Uterus (tissue), 3 donors: ENCODE measurements at regions not wholly inside any gene's neighbourhood (a gene's known extent, or its start where the extent isn't known, plus 50 kb on each side); places are given as distances from the start of the nearest gene placed in this dataset.

Source experiments
- DNase-seq, 2 donors: peaks; one replicate each; pipeline ENCODE4 v3.0.0-alpha.2; 2019 to 2020
- H3K27ac ChIP-seq, 2 donors: fragments of 200-600 bp; sonication (generic); 1 replicate in 1 of 2; 2 replicates in 1 of 2; pipeline ENCODE4 v1.5.1; 2016 to 2018
- H3K27me3 ChIP-seq, 2 donors: fragments of 200-600 bp; sonication (generic); one replicate each; pipeline ENCODE4 v1.5.1; 2018 to 2019; ENCODE audit warnings: control low read depth in 1 of 2
- H3K36me3 ChIP-seq, 2 donors: fragments of 200-600 bp; sonication (generic); one replicate each; pipeline ENCODE4 v1.5.1; 2019; ENCODE audit warnings: control low read depth in 1 of 2
- H3K4me1 ChIP-seq, 2 donors: fragments of 200-600 bp; sonication (generic); one replicate each; pipeline ENCODE4 v1.5.1; 2018 to 2019; ENCODE audit warnings: control low read depth in 1 of 2
- H3K4me3 ChIP-seq, 2 donors: fragments of 200-600 bp; sonication (generic); 1 replicate in 1 of 2; 2 replicates in 1 of 2; pipeline ENCODE4 v1.5.1; 2018 to 2019; ENCODE audit warnings: mild to moderate bottlenecking in 1 of 2
- H3K9me3 ChIP-seq, 2 donors: fragments of 200-600 bp; sonication (generic); one replicate each; pipeline ENCODE4 v1.5.1; 2019; ENCODE audit warnings: control low read depth in 1 of 2
- CTCF ChIP-seq, 4 experiments: fragments of 200-600 bp in 2 of 4; fragments of 450-650 bp in 2 of 4; sonication (generic) in 2 of 4; IDR thresholded peaks; one replicate each; pipeline ENCODE4 v1.5.1; 2016 to 2019; ENCODE audit warnings: antibody characterized with exemption in 4 of 4, mild to moderate bottlenecking in 2 of 4, moderate library complexity in 1 of 4
- POLR2A ChIP-seq, 2 donors: fragments of 450-650 bp; IDR thresholded peaks; one replicate each; pipeline ENCODE4 v1.6.1; 2016; ENCODE audit warnings: antibody characterized with exemption in 2 of 2, mild to moderate bottlenecking in 1 of 2, moderate library complexity in 1 of 2
- intact Hi-C: fragments of 100-400 bp; cut with DNase I; formaldehyde crosslinking; loops from one replicate; pipeline ENCODE4 v1.15.1; 2023; ENCODE audit warnings: low total_unique reads
- donor health status: DM: yes; HTN: yes; CAD: no.

GRCh38 chr3:164113371-164114332, 964.6 kb downstream of the SI start:
- no peak for DNase-seq
- H3K27me3 ChIP-seq: no peaks in the 10 kb centered on the region
- H3K4me3 ChIP-seq: no peak overlapping the region
- no peaks in the 10 kb centered on the region for H3K9me3 ChIP-seq
- H3K36me3 ChIP-seq: no peaks in the 10 kb centered on the region
- intact Hi-C loops: no loop called here
- TF ChIP-seq POLR2A (IDR thresholded peaks at IDR 0.05): no peak
- no peak for TF ChIP-seq CTCF (IDR thresholded peaks at IDR 0.05)
- no peak overlapping the region for H3K27ac ChIP-seq
- no peaks in the 10 kb centered on the region for H3K4me1 ChIP-seq

DNA sequence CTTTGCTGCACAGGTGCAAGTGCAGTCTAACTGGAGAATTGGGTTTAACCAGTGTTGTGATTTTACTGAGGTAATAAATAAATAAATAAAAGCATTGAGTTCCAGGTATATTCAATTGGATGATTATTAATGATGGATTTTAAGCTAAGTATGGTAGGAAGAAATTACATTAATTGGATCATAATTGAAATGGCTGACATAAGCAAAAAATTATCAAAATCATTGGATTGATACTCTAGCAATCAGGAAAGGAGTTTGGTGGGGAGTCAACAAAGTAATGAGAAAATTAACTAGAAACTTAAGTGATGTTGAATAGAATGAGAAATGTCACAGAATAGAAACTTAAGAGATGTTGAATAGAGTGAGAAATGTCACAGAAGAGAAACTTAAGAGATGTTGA, 981.9 kb downstream of the SI start:
- TF ChIP-seq POLR2A (IDR thresholded peaks at IDR 0.05) (no peak), CTCF (IDR thresholded peaks at IDR 0.05) (no peak)
- H3K4me3 ChIP-seq: no peak overlapping the region
- H3K27me3 ChIP-seq: no peaks in the 10 kb centered on the region
- no peaks in the 10 kb centered on the region for H3K9me3 ChIP-seq
- no peaks in the 10 kb centered on the region for H3K36me3 ChIP-seq
- H3K27ac ChIP-seq: no peak overlapping the region
- intact Hi-C loops: no loop called here
- no peaks in the 10 kb centered on the region for H3K4me1 ChIP-seq
- DNase-seq: no peak

GRCh38 chr3:164095949-164096348, 982.3 kb downstream of the SI start:
- Histone ChIP-seq H3K9me3 (no peaks in the 10 kb centered on the region), H3K27ac (no peak overlapping the region), H3K4me1 (no peaks in the 10 kb centered on the region), H3K27me3 (no peaks in the 10 kb centered on the region), H3K36me3 (no peaks in the 10 kb centered on the region), H3K4me3 (no peak overlapping the region)
- no peak for DNase-seq
- intact Hi-C loops: no loop called here
- TF ChIP-seq CTCF (IDR thresholded peaks at IDR 0.05) (no peak), POLR2A (IDR thresholded peaks at IDR 0.05) (no peak)

DNA sequence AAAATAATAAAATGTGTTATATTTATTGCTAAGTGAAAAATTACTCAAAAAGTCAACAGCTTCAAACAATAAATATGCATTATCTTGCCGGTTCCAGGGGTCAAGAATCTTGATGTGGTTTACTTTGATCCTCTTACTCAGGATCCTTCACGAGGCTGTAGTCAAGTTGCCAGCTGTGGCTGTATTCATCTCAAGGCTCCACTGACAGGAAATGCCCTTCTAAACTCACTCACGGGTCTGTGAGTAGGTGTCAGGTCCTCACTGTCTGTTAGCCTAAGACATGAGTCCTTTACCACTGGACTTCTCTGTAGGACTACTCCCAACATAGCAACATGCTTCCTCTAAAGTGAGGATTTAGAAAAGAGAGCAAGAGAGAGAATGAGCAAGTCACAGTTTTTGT, 983.0 kb downstream of the SI start:
- Histone ChIP-seq H3K4me3 (no peak overlapping the region), H3K27ac (no peak overlapping the region), H3K9me3 (no peaks in the 10 kb centered on the region), H3K36me3 (no peaks in the 10 kb centered on the region), H3K27me3 (no peaks in the 10 kb centered on the region), H3K4me1 (no peaks in the 10 kb centered on the region)
- no peak for DNase-seq
- intact Hi-C loops: no loop called here
- TF ChIP-seq CTCF (IDR thresholded peaks at IDR 0.05) (no peak), POLR2A (IDR thresholded peaks at IDR 0.05) (no peak)

GRCh38 chr3:164094546-164094945, 983.8 kb downstream of the SI start:
- Histone ChIP-seq H3K27ac (no peak overlapping the region), H3K4me1 (no peaks in the 10 kb centered on the region), H3K9me3 (no peaks in the 10 kb centered on the region), H3K27me3 (no peaks in the 10 kb centered on the region), H3K36me3 (no peaks in the 10 kb centered on the region), H3K4me3 (no peak overlapping the region)
- no peak for TF ChIP-seq CTCF (IDR thresholded peaks at IDR 0.05)
- no peak for TF ChIP-seq POLR2A (IDR thresholded peaks at IDR 0.05)
- DNase-seq: no peak
- intact Hi-C loops: no loop called here
